CD4-positive, alpha-beta memory T cell (primary cell): ENCODE measurements at regions not wholly inside any gene's neighbourhood (a gene's known extent, or its start where the extent isn't known, plus 50 kb on each side); places are given as distances from the start of the nearest gene placed in this dataset.
"Not testable (repeated sequence)": the region's sequence is repeated elsewhere in the genome, so short reads cannot be mapped to it uniquely, and the experiment has no call there.

ENCODE experiments used
- CTCF ChIA-PET: fragments of 350-600 bp; sonication (Branson Sonifier 250); formaldehyde crosslinking; loops from one replicate; lab custom pipeline; 2021; ENCODE audit warnings: inconsistent platforms; ENCODE audit not compliant: partially characterized antibody; lab: Charles Lee
- POLR2A ChIA-PET: fragments of 350-600 bp; sonication (Branson Sonifier 250); formaldehyde crosslinking; loops from one replicate; lab custom pipeline; 2021; ENCODE audit not compliant: partially characterized antibody; lab: Charles Lee
- DNase-seq, 5 donors: peaks; one replicate each; pipeline versions ENCODE4 v3.0.0 to v3.0.0-alpha.2; 2020 to 2022; ENCODE audit warnings: mixed read lengths in 1 of 5
- H3K27ac ChIP-seq: one replicate; pipeline ENCODE4 v1.7.0; 2013; ENCODE audit warnings: low read depth, low read length
- H3K27me3 ChIP-seq: 2 replicates; pipeline ENCODE4 v1.7.0; 2013; ENCODE audit warnings: mild to moderate bottlenecking, low read length, moderate library complexity; ENCODE audit not compliant: insufficient read depth
- H3K36me3 ChIP-seq: 2 replicates; pipeline ENCODE4 v1.7.0; 2013; ENCODE audit warnings: mild to moderate bottlenecking, low read length, moderate library complexity; ENCODE audit not compliant: insufficient read depth
- H3K4me1 ChIP-seq: 2 replicates; pipeline ENCODE4 v1.7.0; 2013; ENCODE audit warnings: mild to moderate bottlenecking, low read length, moderate library complexity; ENCODE audit not compliant: insufficient read depth
- H3K4me3 ChIP-seq, 2 donors: one replicate each; pipeline ENCODE4 v1.7.0; 2013; ENCODE audit warnings: low read length in 2 of 2, mild to moderate bottlenecking in 1 of 2
- H3K9me3 ChIP-seq, 2 donors: one replicate each; pipeline ENCODE4 v1.7.0; 2013; ENCODE audit warnings: low read length in 2 of 2, control low read depth in 1 of 2; ENCODE audit not compliant: control insufficient read depth in 1 of 2
- H3K27ac Mint-ChIP-seq, 7 donors: one replicate each; pipeline ENCODE4 v1.8.0; 2020 to 2021; ENCODE audit warnings: mixed read lengths in 7 of 7, mild to moderate bottlenecking in 6 of 7, inconsistent platforms in 3 of 7, moderate library complexity in 3 of 7
- H3K27me3 Mint-ChIP-seq, 2 donors: one replicate each; pipeline ENCODE4 v1.8.0; 2020 to 2021; ENCODE audit warnings: mixed read lengths in 2 of 2
- H3K36me3 Mint-ChIP-seq, 2 donors: one replicate each; pipeline ENCODE4 v1.8.0; 2020 to 2021; ENCODE audit warnings: mixed read lengths in 2 of 2, inconsistent platforms in 1 of 2, mild to moderate bottlenecking in 1 of 2
- H3K4me1 Mint-ChIP-seq, 4 donors: one replicate each; pipeline ENCODE4 v1.8.0; 2020 to 2021; ENCODE audit warnings: mixed read lengths in 4 of 4, mild to moderate bottlenecking in 1 of 4
- H3K4me3 Mint-ChIP-seq, 8 donors: one replicate each; pipeline ENCODE4 v1.8.0; 2020 to 2021; ENCODE audit warnings: mixed read lengths in 8 of 8, mild to moderate bottlenecking in 7 of 8, moderate library complexity in 6 of 8, inconsistent platforms in 3 of 8
- H3K9me3 Mint-ChIP-seq, 8 donors: one replicate each; pipeline ENCODE4 v1.8.0; 2020 to 2021; ENCODE audit warnings: mixed read lengths in 8 of 8, mild to moderate bottlenecking in 5 of 8, inconsistent platforms in 3 of 8, moderate library complexity in 1 of 8
- intact Hi-C: fragments of 100-400 bp; cut with micrococcal nuclease; formaldehyde crosslinking; loops from one replicate; pipeline ENCODE4 v1.15.1; 2023

- H3K9me3 Mint-ChIP-seq, intact Hi-C loops, H3K4me1 Mint-ChIP-seq, POLR2A ChIA-PET, H3K9me3 ChIP-seq, DNase-seq, H3K4me3 ChIP-seq, H3K4me1 ChIP-seq, H3K27me3 Mint-ChIP-seq, H3K36me3 ChIP-seq, H3K4me3 Mint-ChIP-seq, H3K36me3 Mint-ChIP-seq, CTCF ChIA-PET, H3K27ac ChIP-seq, H3K27ac Mint-ChIP-seq, H3K27me3 ChIP-seq: not testable (repeated sequence)
These were observed 1207.2 kb downstream of the BRD1 start for GRCh38 chr22:48620460-48620859.

GRCh38 chr22:48619721-48620120 is 1208.0 kb downstream of the BRD1 start:
- H3K9me3 ChIP-seq = no peaks in the 10 kb centered on the region
- Mint-ChIP-seq H3K36me3 (no peaks in the 10 kb centered on the region), H3K9me3 (peaks cover 0 to 2% (median 0%) of the 10 kb centered on the region in 8 donors), H3K4me1 (no peaks in the 10 kb centered on the region), H3K27me3 (no peaks in the 10 kb centered on the region), H3K27ac (no peak overlapping the region), H3K4me3 (no peak overlapping the region)
- no peak overlapping the region for H3K4me3 ChIP-seq
- DNase-seq = no peak
- no peak overlapping the region for H3K27ac ChIP-seq
- H3K27me3 ChIP-seq = no peaks in the 10 kb centered on the region
- no peaks in the 10 kb centered on the region for H3K36me3 ChIP-seq
- CTCF ChIA-PET = no interaction called here
- H3K4me1 ChIP-seq = no peaks in the 10 kb centered on the region
- POLR2A ChIA-PET = no interaction called here
- intact Hi-C loops = no loop called here

- no peak overlapping the region for H3K4me3 Mint-ChIP-seq
- POLR2A ChIA-PET = no interaction called here
- no peaks in the 10 kb centered on the region for H3K27me3 Mint-ChIP-seq
- no peak overlapping the region for H3K27ac ChIP-seq
- H3K27ac Mint-ChIP-seq = no peak overlapping the region
- H3K36me3 Mint-ChIP-seq = no peaks in the 10 kb centered on the region
- CTCF ChIA-PET = no interaction called here
- DNase-seq = no peak
- no peak overlapping the region for H3K4me3 ChIP-seq
- no peaks in the 10 kb centered on the region for H3K4me1 ChIP-seq
- H3K4me1 Mint-ChIP-seq = no peaks in the 10 kb centered on the region
- peaks cover 0 to 2% (median 0%) of the 10 kb centered on the region in 8 donors for H3K9me3 Mint-ChIP-seq
- intact Hi-C loops = no loop called here
- no peaks in the 10 kb centered on the region for H3K36me3 ChIP-seq
- H3K27me3 ChIP-seq = no peaks in the 10 kb centered on the region
- H3K9me3 ChIP-seq = no peaks in the 10 kb centered on the region
These were observed 1209.3 kb downstream of the BRD1 start for GRCh38 chr22:48618326-48618725.

- no peaks in the 10 kb centered on the region for H3K27me3 ChIP-seq
- CTCF ChIA-PET = no interaction called here
- no peaks in the 10 kb centered on the region for H3K36me3 Mint-ChIP-seq
- no peak overlapping the region for H3K4me3 Mint-ChIP-seq
- intact Hi-C loops = no loop called here
- no peaks in the 10 kb centered on the region for H3K27me3 Mint-ChIP-seq
- H3K27ac Mint-ChIP-seq = no peak overlapping the region
- H3K4me1 ChIP-seq = no peaks in the 10 kb centered on the region
- H3K36me3 ChIP-seq = no peaks in the 10 kb centered on the region
- no peak overlapping the region for H3K4me3 ChIP-seq
- no peak overlapping the region for H3K27ac ChIP-seq
- no peaks in the 10 kb centered on the region for H3K4me1 Mint-ChIP-seq
- POLR2A ChIA-PET = no interaction called here
- DNase-seq = no peak
- H3K9me3 Mint-ChIP-seq = peaks cover 0 to 2% (median 0%) of the 10 kb centered on the region in 8 donors
- no peaks in the 10 kb centered on the region for H3K9me3 ChIP-seq
These were observed 1211.0 kb downstream of the BRD1 start for GRCh38 chr22:48616656-48617055.

- no peaks in the 10 kb centered on the region for H3K4me1 ChIP-seq
These were observed 1212.3 kb downstream of the BRD1 start for GRCh38 chr22:48615171-48616008.

GRCh38 chr22:48613566-48614200 is 1214.0 kb downstream of the BRD1 start:
- Histone ChIP-seq H3K36me3 (no peaks in the 10 kb centered on the region), H3K4me3 (no peak overlapping the region), H3K27ac (no peak overlapping the region), H3K27me3 (no peaks in the 10 kb centered on the region), H3K9me3 (no peaks in the 10 kb centered on the region), H3K4me1 (no peaks in the 10 kb centered on the region)
- intact Hi-C loops = no loop called here
- CTCF ChIA-PET = no interaction called here
- no peak overlapping the region for H3K27ac Mint-ChIP-seq
- no peak overlapping the region for H3K4me3 Mint-ChIP-seq
- H3K4me1 Mint-ChIP-seq = no peaks in the 10 kb centered on the region
- peaks cover 0 to 2% (median 0%) of the 10 kb centered on the region in 8 donors for H3K9me3 Mint-ChIP-seq
- no peaks in the 10 kb centered on the region for H3K36me3 Mint-ChIP-seq
- DNase-seq = no peak
- H3K27me3 Mint-ChIP-seq = no peaks in the 10 kb centered on the region
- POLR2A ChIA-PET = no interaction called here

More at GRCh38 chr22:48615171-48616008, 1212.3 kb downstream of the BRD1 start:
- H3K27me3 ChIP-seq = no peaks in the 10 kb centered on the region
- DNase-seq = no peak
- H3K36me3 ChIP-seq = no peaks in the 10 kb centered on the region
- Mint-ChIP-seq H3K27me3 (no peaks in the 10 kb centered on the region), H3K9me3 (peaks cover 0 to 2% (median 0%) of the 10 kb centered on the region in 8 donors), H3K4me3 (no peak overlapping the region), H3K27ac (no peak overlapping the region), H3K4me1 (no peaks in the 10 kb centered on the region), H3K36me3 (no peaks in the 10 kb centered on the region)
- H3K27ac ChIP-seq = no peak overlapping the region
- ChIA-PET CTCF (no interaction called here), POLR2A (no interaction called here)
- intact Hi-C loops = no loop called here
- no peak overlapping the region for H3K4me3 ChIP-seq
- no peaks in the 10 kb centered on the region for H3K9me3 ChIP-seq

- Mint-ChIP-seq H3K36me3 (no peaks in the 10 kb centered on the region), H3K27ac (no peak overlapping the region), H3K9me3 (peaks cover 0 to 6% (median under 1%) of the 10 kb centered on the region in 8 donors), H3K27me3 (no peaks in the 10 kb centered on the region), H3K4me3 (peak overlapping the region in 1 of 8 donors; percentile 61), H3K4me1 (no peaks in the 10 kb centered on the region)
- Histone ChIP-seq H3K36me3 (no peaks in the 10 kb centered on the region), H3K4me1 (no peaks in the 10 kb centered on the region), H3K9me3 (no peaks in the 10 kb centered on the region), H3K27me3 (no peaks in the 10 kb centered on the region), H3K4me3 (no peak overlapping the region), H3K27ac (no peak overlapping the region)
- ChIA-PET POLR2A (no interaction called here), CTCF (no interaction called here)
- intact Hi-C loops = no loop called here
- no peak for DNase-seq
These were observed 1215.3 kb downstream of the BRD1 start for GRCh38 chr22:48612077-48612995.
